ENCODE measurements at regions not wholly inside any gene's neighbourhood (a gene's known extent, or its start where the extent isn't known, plus 50 kb on each side); places are given as distances from the start of the nearest gene placed in this dataset.

GRCh38 chr22:46029574-46030200 is 52.7 kb upstream of the WNT7B start:
- no peaks in the 10 kb centered on the region for H3K4me1 ChIP-seq
- intact Hi-C loops (cut with DNase I; ENCODE audit: low total_unique reads) = no loop called here
- H3K36me3 ChIP-seq = no peaks in the 10 kb centered on the region
- no peak overlapping the region for H3K27ac ChIP-seq
- H3K4me3 ChIP-seq = no peak overlapping the region
- TF ChIP-seq CTCF (IDR thresholded peaks at IDR 0.05) = no peak
- no peak for TF ChIP-seq POLR2A (IDR thresholded peaks at IDR 0.05)
- H3K27me3 ChIP-seq = no peaks in the 10 kb centered on the region
- DNase-seq = peak; percentile 9 to 11
- H3K9me3 ChIP-seq = no peaks in the 10 kb centered on the region

DNA sequence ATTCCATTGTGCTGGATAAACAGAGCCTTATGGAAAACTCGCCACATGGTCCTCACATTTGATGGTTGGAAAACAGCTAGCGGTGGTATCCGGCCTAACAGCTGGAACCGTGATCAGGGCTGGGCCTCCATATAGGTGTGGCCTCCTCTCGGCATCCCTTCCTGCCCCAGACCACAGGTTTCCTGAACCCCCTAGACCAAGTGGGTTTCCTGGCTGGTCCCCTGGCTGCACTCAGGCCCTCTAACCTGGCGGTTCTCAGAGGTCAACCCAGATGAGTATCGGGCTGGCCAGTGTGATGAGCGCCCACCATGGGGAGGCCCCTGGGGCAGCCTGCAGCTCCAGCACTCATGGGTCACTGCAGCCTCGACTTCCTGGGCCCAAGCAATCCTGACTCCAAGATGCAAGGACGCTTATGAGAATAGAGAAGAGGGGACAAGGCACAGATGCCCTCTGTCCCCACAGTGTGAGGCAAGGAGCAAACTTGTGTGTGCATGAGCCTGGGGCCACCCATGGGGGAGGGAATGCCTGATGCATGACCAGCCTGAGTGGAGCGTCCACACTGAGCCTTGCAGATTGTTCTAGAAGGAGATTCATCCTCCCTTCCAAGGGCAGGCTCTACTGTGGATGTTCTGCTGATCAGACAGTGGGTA is 53.4 kb upstream of the WNT7B start:
- DNase-seq = peak; percentile 10 to 13
- no peaks in the 10 kb centered on the region for H3K4me1 ChIP-seq

DNA sequence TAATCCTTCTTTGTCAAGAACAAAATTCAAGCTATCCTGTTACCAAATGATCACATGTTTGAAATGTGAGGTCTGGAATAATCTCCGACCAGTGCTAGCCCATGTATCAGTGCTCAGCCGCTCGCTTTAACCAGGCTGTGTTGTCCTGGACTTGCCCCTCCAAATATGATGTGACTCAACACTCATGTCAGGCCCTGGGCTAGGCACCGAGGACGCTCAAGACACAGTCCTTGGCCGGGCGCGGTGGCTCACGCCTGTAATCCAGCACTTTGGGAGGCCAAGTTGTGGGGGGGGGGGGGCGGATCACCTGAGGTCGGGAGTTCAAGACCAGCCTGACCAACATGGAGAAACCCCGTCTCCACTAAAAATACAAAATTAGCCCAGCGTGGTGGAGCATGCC is 54.1 kb upstream of the WNT7B start:
- H3K4me1 ChIP-seq = no peaks in the 10 kb centered on the region
- H3K27me3 ChIP-seq = no peaks in the 10 kb centered on the region
- DNase-seq = peak; percentile 12 to 17
- TF ChIP-seq POLR2A (IDR thresholded peaks at IDR 0.05) (no peak), CTCF (IDR thresholded peaks at IDR 0.05) (no peak)
- H3K27ac ChIP-seq = no peak overlapping the region
- no peaks in the 10 kb centered on the region for H3K36me3 ChIP-seq
- H3K9me3 ChIP-seq = no peaks in the 10 kb centered on the region
- intact Hi-C loops (cut with DNase I; ENCODE audit: low total_unique reads) = no loop called here
- H3K4me3 ChIP-seq = no peak overlapping the region

More for the DNA sequence above, 53.4 kb upstream of the WNT7B start:
- H3K9me3 ChIP-seq = no peaks in the 10 kb centered on the region
- H3K27me3 ChIP-seq = no peaks in the 10 kb centered on the region
- intact Hi-C loops (cut with DNase I; ENCODE audit: low total_unique reads) = no loop called here
- H3K27ac ChIP-seq = no peak overlapping the region
- no peaks in the 10 kb centered on the region for H3K36me3 ChIP-seq
- no peak for TF ChIP-seq POLR2A (IDR thresholded peaks at IDR 0.05)
- TF ChIP-seq CTCF (IDR thresholded peaks at IDR 0.05) = no peak
- no peak overlapping the region for H3K4me3 ChIP-seq

DNA sequence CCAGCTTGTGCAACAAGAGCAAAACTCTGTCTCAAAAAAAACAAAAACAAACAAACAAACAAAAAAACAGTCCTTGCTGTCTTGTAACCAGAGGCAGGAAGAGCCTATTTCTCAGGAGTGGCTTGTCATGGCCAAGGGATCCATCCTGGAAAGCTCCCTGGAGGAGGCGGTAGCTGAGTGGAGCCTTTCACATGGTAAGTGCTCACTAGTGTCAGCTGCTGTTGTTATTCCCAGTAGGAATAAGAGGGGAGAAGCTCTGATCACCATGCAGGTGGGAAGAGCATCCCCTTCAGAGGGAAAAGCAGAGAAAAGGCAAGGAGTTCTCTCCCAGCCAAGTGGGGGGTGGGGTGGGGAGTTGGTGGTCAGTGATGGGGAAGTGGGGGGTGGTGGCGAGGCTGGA is 54.6 kb upstream of the WNT7B start:
- Histone ChIP-seq H3K27me3 (no peaks in the 10 kb centered on the region), H3K9me3 (no peaks in the 10 kb centered on the region), H3K4me3 (no peak overlapping the region), H3K4me1 (no peaks in the 10 kb centered on the region), H3K27ac (no peak overlapping the region), H3K36me3 (no peaks in the 10 kb centered on the region)
- DNase-seq = no peak
- intact Hi-C loops (cut with DNase I; ENCODE audit: low total_unique reads) = no loop called here
- TF ChIP-seq CTCF (IDR thresholded peaks at IDR 0.05) (no peak), POLR2A (IDR thresholded peaks at IDR 0.05) (no peak)

DNA sequence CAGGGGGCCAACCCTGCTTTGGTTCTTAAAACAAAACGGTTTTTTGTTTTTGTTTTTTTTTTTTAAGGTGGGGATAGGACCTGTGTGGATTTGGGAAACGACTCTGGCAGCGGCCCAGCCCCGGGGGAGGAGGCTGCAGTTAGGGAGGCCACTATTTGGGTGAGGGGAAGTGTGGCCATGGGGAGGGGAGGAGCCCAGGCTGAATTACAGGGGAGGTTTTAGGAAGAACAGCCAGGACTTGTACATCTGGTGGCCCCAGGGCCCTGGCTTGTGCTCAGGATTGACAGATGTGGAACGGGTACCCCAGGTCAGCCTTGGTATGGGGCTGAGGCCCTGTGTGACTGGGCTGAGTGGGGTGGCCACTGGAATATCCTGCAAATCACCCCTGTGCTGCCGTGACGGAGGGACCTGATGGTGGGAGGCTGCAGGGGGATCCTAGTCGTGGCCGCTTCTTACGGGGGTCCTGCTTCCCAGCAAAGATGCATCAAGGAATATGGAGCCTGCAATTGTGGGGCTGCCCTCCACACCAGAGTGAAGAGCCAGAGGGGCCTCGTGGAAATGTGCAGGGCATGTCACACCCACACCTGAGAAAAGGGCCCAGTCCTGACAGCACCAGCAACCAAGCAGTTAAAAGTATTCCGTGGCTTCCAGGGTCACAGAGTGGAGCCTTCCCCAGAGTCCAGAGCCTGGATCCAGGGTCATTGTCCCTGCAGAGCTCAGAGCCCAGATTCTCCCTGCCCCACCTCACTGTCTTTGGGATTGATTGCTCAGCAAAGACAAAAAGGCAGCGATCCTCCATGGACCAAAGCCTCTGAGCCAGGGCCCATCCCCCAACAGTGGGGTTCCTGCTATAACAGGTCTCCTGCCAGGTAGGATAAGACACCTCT is 55.2 kb upstream of the WNT7B start:
- intact Hi-C loops (cut with DNase I; ENCODE audit: low total_unique reads) = no loop called here
- Histone ChIP-seq H3K4me3 (no peak overlapping the region), H3K9me3 (no peaks in the 10 kb centered on the region), H3K27me3 (no peaks in the 10 kb centered on the region), H3K36me3 (no peaks in the 10 kb centered on the region), H3K27ac (no peak overlapping the region), H3K4me1 (no peaks in the 10 kb centered on the region)
- DNase-seq = peak; percentile 22 to 24
- TF ChIP-seq CTCF (IDR thresholded peaks at IDR 0.05) = no peak
- TF ChIP-seq POLR2A (IDR thresholded peaks at IDR 0.05) = no peak
